HepG2 (cell line): ENCODE measurements at regions not wholly inside any gene's neighbourhood (a gene's known extent, or its start where the extent isn't known, plus 50 kb on each side); places are given as distances from the start of the nearest gene placed in this dataset.

Experiments
- BATF2 ChIP-seq: sonication (generic); formaldehyde crosslinking; IDR thresholded peaks from 2 replicates; pipeline ENCODE4 v1.8.0; 2022; ENCODE audit warnings: mild to moderate bottlenecking, missing genetic modification reagents, moderate library complexity
- CHD4 ChIP-seq: fragments of 200-600 bp; sonication (generic); IDR thresholded peaks from 2 replicates; pipeline ENCODE4 v1.7.0; 2017; ENCODE audit warnings: mild to moderate bottlenecking, low read length, borderline replicate concordance
- HOXA7 ChIP-seq: sonication (generic); formaldehyde crosslinking; IDR thresholded peaks from 2 replicates; pipeline ENCODE4 v1.8.1; 2022; ENCODE audit warnings: mild to moderate bottlenecking, missing genetic modification reagents, moderate library complexity
- MXD1 ChIP-seq: sonication (generic); formaldehyde crosslinking; IDR thresholded peaks from 2 replicates; pipeline ENCODE4 v1.4.0; 2020; ENCODE audit warnings: mild to moderate bottlenecking, missing genetic modification reagents
- POLR2A ChIP-seq, 2 experiments: IDR thresholded peaks; 2 replicates each; pipeline ENCODE4 v1.6.1; 2011; ENCODE audit warnings: low read depth in 2 of 2, low read length in 2 of 2, mild to moderate bottlenecking in 1 of 2, moderate library complexity in 1 of 2; ENCODE audit not compliant: insufficient read depth in 1 of 2
- RXRA ChIP-seq: sonication (generic); formaldehyde crosslinking; IDR thresholded peaks from 2 replicates; pipeline ENCODE4 v1.5.1; 2020; ENCODE audit warnings: missing genetic modification reagents
- SNAPC4 ChIP-seq: sonication (generic); formaldehyde crosslinking; IDR thresholded peaks from 2 replicates; pipeline ENCODE4 v1.4.0; 2020; ENCODE audit warnings: mild to moderate bottlenecking, missing genetic modification reagents
- TOE1 ChIP-seq: sonication (generic); formaldehyde crosslinking; IDR thresholded peaks from 2 replicates; pipeline ENCODE4 v1.4.0; 2020; ENCODE audit warnings: mild to moderate bottlenecking, missing genetic modification reagents
- ZBTB2 ChIP-seq: sonication (generic); formaldehyde crosslinking; IDR thresholded peaks from 2 replicates; pipeline ENCODE4 v1.8.0; 2022; ENCODE audit warnings: low read depth, missing genetic modification reagents
- ZFY ChIP-seq: sonication (generic); formaldehyde crosslinking; IDR thresholded peaks from 2 replicates; pipeline ENCODE4 v1.4.0; 2020; ENCODE audit warnings: missing genetic modification reagents
- ZMAT5 ChIP-seq: sonication (generic); formaldehyde crosslinking; IDR thresholded peaks from 2 replicates; pipeline ENCODE4 v1.5.0; 2020; ENCODE audit warnings: mild to moderate bottlenecking, low read depth, missing genetic modification reagents, borderline replicate concordance
- ZNF138 ChIP-seq: sonication (generic); formaldehyde crosslinking; IDR thresholded peaks from 2 replicates; pipeline ENCODE4 v1.5.0; 2020; ENCODE audit warnings: mild to moderate bottlenecking, low read depth, missing genetic modification reagents

GRCh38 chrX:9117851-9118250 is 83.9 kb upstream of the FAM9B start:
- TF ChIP-seq SNAPC4 (CRISPR knock-in tag) (no peak), ZBTB2 (CRISPR knock-in tag) (no peak), BATF2 (no peak), POLR2A (IDR thresholded peaks at IDR 0.05; ENCODE audit: insufficient read depth in 1 of 2, low read depth in 2 of 2, low read length in 2 of 2) (no peak), HOXA7 (no peak), CHD4 (no peak), RXRA (no peak), ZMAT5 (no peak), ZFY (CRISPR knock-in tag) (no peak), ZNF138 (CRISPR knock-in tag) (no peak), TOE1 (CRISPR knock-in tag) (no peak), MXD1 (CRISPR knock-in tag) (no peak)
